Osteoblast (primary cell): ENCODE measurements at regions not wholly inside any gene's neighbourhood (a gene's known extent, or its start where the extent isn't known, plus 50 kb on each side); places are given as distances from the start of the nearest gene placed in this dataset.

Experiments used
- DNase-seq: peaks from one replicate; pipeline ENCODE4 v3.0.0; 2011; ENCODE audit warnings: low spot score, mixed read lengths; ENCODE audit not compliant: insufficient read length; ENCODE audit errors: missing footprints
- H2AFZ ChIP-seq: 2 replicates; pipeline ENCODE4 v1.6.0; 2011; ENCODE audit warnings: mild to moderate bottlenecking, low read length
- H3K27ac ChIP-seq: 2 replicates; pipeline ENCODE4 v1.5.1; 2011; ENCODE audit warnings: mild to moderate bottlenecking, low read depth, low read length, moderate library complexity
- H3K27me3 ChIP-seq: 2 replicates; pipeline ENCODE4 v1.6.0; 2012; ENCODE audit warnings: mild to moderate bottlenecking, control low read depth, inconsistent platforms, low read length, moderate library complexity; ENCODE audit not compliant: insufficient read depth
- H3K36me3 ChIP-seq: 2 replicates; pipeline ENCODE4 v1.5.1; 2011; ENCODE audit warnings: mild to moderate bottlenecking, low read length, control low read depth, moderate library complexity; ENCODE audit not compliant: insufficient read depth
- H3K4me1 ChIP-seq: 2 replicates; pipeline ENCODE4 v1.5.1; 2011; ENCODE audit warnings: mild to moderate bottlenecking, low read length, control low read depth, moderate library complexity; ENCODE audit not compliant: insufficient read depth
- H3K4me2 ChIP-seq: 2 replicates; pipeline ENCODE4 v1.6.0; 2011; ENCODE audit warnings: mild to moderate bottlenecking, low read length; ENCODE audit not compliant: insufficient read depth
- H3K4me3 ChIP-seq: fragments of 200-600 bp; sonication (generic); 3 replicates; pipeline ENCODE4 v1.5.1; 2012; ENCODE audit warnings: mild to moderate bottlenecking, low read length, inconsistent platforms; ENCODE audit not compliant: insufficient read depth
- H3K79me2 ChIP-seq: 2 replicates; pipeline ENCODE4 v1.6.0; 2012; ENCODE audit warnings: mild to moderate bottlenecking, low read length, control low read depth, inconsistent platforms; ENCODE audit not compliant: insufficient read depth
- H3K9me3 ChIP-seq: 2 replicates; pipeline ENCODE4 v1.5.1; 2011; ENCODE audit warnings: low read depth, low read length, control low read depth
- H4K20me1 ChIP-seq: 2 replicates; pipeline ENCODE4 v1.6.0; 2012; ENCODE audit warnings: mild to moderate bottlenecking, low read length, control low read depth; ENCODE audit not compliant: insufficient read depth
- TF ChIP-seq, protein P1 (sequence below): IDR thresholded peaks from 2 replicates; pipeline ENCODE4 v1.5.1; 2011; ENCODE audit warnings: mild to moderate bottlenecking, low read depth, low read length, moderate library complexity; ENCODE audit errors: extremely low read depth

- Histone ChIP-seq H3K4me1 (no peaks in the 10 kb centered on the region), H3K36me3 (no peaks in the 10 kb centered on the region), H3K27me3 (no peaks in the 10 kb centered on the region), H3K9me3 (no peaks in the 10 kb centered on the region), H3K4me3 (no peak overlapping the region), H3K79me2 (no peaks in the 10 kb centered on the region), H3K27ac (no peak overlapping the region), H4K20me1 (no peaks in the 10 kb centered on the region), H2AFZ (no peak overlapping the region), H3K4me2 (no peak overlapping the region)
- TF ChIP-seq, protein P1, sequence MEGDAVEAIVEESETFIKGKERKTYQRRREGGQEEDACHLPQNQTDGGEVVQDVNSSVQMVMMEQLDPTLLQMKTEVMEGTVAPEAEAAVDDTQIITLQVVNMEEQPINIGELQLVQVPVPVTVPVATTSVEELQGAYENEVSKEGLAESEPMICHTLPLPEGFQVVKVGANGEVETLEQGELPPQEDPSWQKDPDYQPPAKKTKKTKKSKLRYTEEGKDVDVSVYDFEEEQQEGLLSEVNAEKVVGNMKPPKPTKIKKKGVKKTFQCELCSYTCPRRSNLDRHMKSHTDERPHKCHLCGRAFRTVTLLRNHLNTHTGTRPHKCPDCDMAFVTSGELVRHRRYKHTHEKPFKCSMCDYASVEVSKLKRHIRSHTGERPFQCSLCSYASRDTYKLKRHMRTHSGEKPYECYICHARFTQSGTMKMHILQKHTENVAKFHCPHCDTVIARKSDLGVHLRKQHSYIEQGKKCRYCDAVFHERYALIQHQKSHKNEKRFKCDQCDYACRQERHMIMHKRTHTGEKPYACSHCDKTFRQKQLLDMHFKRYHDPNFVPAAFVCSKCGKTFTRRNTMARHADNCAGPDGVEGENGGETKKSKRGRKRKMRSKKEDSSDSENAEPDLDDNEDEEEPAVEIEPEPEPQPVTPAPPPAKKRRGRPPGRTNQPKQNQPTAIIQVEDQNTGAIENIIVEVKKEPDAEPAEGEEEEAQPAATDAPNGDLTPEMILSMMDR: no peak
- no peak for DNase-seq
Measured at GRCh38 chr5:174843263-174844250, 119.2 kb downstream of the MSX2 start.

DNA sequence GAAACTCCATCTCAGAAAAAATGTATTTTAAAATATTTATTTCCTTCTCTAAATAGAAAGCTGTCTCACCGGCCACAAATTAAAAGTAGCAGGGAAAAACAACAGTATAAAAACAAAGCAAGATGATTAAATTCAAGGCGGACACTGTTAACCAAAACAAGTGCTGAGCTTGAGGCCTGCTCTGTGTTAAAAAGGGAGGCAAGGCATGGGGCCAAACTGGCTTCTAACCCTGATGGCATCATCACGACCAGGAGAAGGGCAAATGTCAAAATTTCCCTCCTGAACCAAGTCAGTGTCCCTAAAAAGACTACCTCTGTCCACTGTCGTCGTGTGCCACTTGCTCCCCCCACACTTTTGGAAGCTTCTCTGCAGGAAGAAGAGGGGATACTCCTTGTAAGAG is 116.1 kb downstream of the MSX2 start:
- no peak for DNase-seq

DNA sequence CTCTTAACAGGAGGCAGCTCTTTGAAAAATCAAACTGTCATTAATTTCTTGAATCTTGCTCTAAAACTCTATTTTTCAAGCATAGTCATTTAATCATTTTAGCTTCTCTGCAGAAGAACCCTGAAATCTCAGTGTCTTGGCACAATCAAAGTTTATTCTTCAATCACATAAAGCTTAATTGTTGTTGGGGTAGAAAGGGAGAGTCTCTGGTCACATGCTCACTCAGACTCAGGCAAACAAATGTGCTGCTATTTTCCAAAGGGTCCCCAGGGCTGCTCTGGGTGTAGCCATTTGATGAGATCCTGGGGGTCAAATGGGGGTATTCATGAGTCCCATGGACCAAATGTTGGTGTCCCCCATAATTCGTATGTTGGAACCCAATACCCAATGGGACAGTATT is 114.8 kb downstream of the MSX2 start:
- no peaks in the 10 kb centered on the region for H3K36me3 ChIP-seq
- DNase-seq: no peak
- no peaks in the 10 kb centered on the region for H3K79me2 ChIP-seq
- H3K4me1 ChIP-seq: no peaks in the 10 kb centered on the region
- H4K20me1 ChIP-seq: no peaks in the 10 kb centered on the region
- H3K9me3 ChIP-seq: no peaks in the 10 kb centered on the region
- TF ChIP-seq, protein P1: no peak
- no peak overlapping the region for H3K4me2 ChIP-seq
- H2AFZ ChIP-seq: no peak overlapping the region
- H3K4me3 ChIP-seq: no peak overlapping the region
- no peak overlapping the region for H3K27ac ChIP-seq
- no peaks in the 10 kb centered on the region for H3K27me3 ChIP-seq

More for the DNA sequence above, 116.1 kb downstream of the MSX2 start:
- Histone ChIP-seq H3K4me1 (no peaks in the 10 kb centered on the region), H2AFZ (no peak overlapping the region), H4K20me1 (no peaks in the 10 kb centered on the region), H3K36me3 (no peaks in the 10 kb centered on the region), H3K27me3 (no peaks in the 10 kb centered on the region), H3K79me2 (no peaks in the 10 kb centered on the region), H3K9me3 (no peaks in the 10 kb centered on the region), H3K4me2 (no peak overlapping the region), H3K4me3 (no peak overlapping the region), H3K27ac (no peak overlapping the region)
- TF ChIP-seq, protein P1: no peak
